Progenitor cell of endocrine pancreas (in vitro differentiated cells): ENCODE measurements at regions not wholly inside any gene's neighbourhood (a gene's known extent, or its start where the extent isn't known, plus 50 kb on each side); places are given as distances from the start of the nearest gene placed in this dataset.

ENCODE experiments used
- DNase-seq: peaks from one replicate; pipeline ENCODE4 v3.0.0; 2021; ENCODE audit warnings: low spot score; ENCODE audit not compliant: unreplicated experiment
- H3K27ac Mint-ChIP-seq: 2 replicates; pipeline ENCODE4 v1.8.0; 2021; ENCODE audit warnings: mild to moderate bottlenecking, moderate library complexity, mixed read lengths
- H3K27me3 Mint-ChIP-seq: 2 replicates; pipeline ENCODE4 v1.8.0; 2021; ENCODE audit warnings: mixed read lengths
- H3K36me3 Mint-ChIP-seq: 2 replicates; pipeline ENCODE4 v1.8.0; 2022; ENCODE audit warnings: mixed read lengths; ENCODE audit not compliant: insufficient read depth
- H3K4me1 Mint-ChIP-seq: 2 replicates; pipeline ENCODE4 v1.8.0; 2021; ENCODE audit warnings: low read depth, mixed read lengths
- H3K4me3 Mint-ChIP-seq: 2 replicates; pipeline ENCODE4 v1.8.0; 2021; ENCODE audit warnings: low read depth, mild to moderate bottlenecking, moderate library complexity, mixed read lengths
- H3K9me3 Mint-ChIP-seq: 2 replicates; pipeline ENCODE4 v1.8.0; 2021; ENCODE audit warnings: low read depth, mixed read lengths
- CTCF ChIP-seq: fragments of 200-600 bp; sonication (generic); IDR thresholded peaks from one replicate; pipeline ENCODE4 v1.5.0; 2021; ENCODE audit warnings: antibody characterized with exemption, mild to moderate bottlenecking; ENCODE audit not compliant: unreplicated experiment

GRCh38 chr7:156590212-156590611, 50.4 kb upstream of the RNF32 start:
- Mint-ChIP-seq H3K4me3 (no peak overlapping the region), H3K9me3 (peaks cover 13% of the 10 kb centered on the region), H3K27ac (no peak overlapping the region), H3K36me3 (peaks cover 11% of the 10 kb centered on the region), H3K27me3 (no peaks in the 10 kb centered on the region), H3K4me1 (no peaks in the 10 kb centered on the region)
- no peak for TF ChIP-seq CTCF
- DNase-seq = no peak

- TF ChIP-seq CTCF = no peak
- Mint-ChIP-seq H3K4me1 (no peaks in the 10 kb centered on the region), H3K9me3 (peaks cover 15% of the 10 kb centered on the region), H3K4me3 (no peak overlapping the region), H3K27ac (no peak overlapping the region), H3K36me3 (peaks cover 11% of the 10 kb centered on the region), H3K27me3 (no peaks in the 10 kb centered on the region)
- no peak for DNase-seq
These were observed 50.8 kb upstream of the RNF32 start for GRCh38 chr7:156589808-156590207.

GRCh38 chr7:156585926-156586325, 54.6 kb upstream of the RNF32 start:
- DNase-seq = no peak
- TF ChIP-seq CTCF = no peak
- Mint-ChIP-seq H3K36me3 (peaks cover 3% of the 10 kb centered on the region), H3K4me3 (no peak overlapping the region), H3K27ac (no peak overlapping the region), H3K9me3 (peaks cover 11% of the 10 kb centered on the region), H3K27me3 (peaks cover 1% of the 10 kb centered on the region), H3K4me1 (peaks cover 3% of the 10 kb centered on the region)

GRCh38 chr7:156585025-156585648, 55.4 kb upstream of the RNF32 start:
- no peak for DNase-seq
- Mint-ChIP-seq H3K4me3 (no peak overlapping the region), H3K36me3 (peaks cover 1% of the 10 kb centered on the region), H3K27ac (no peak overlapping the region), H3K4me1 (peaks cover 3% of the 10 kb centered on the region), H3K9me3 (peaks cover 11% of the 10 kb centered on the region), H3K27me3 (peaks cover 5% of the 10 kb centered on the region)
- TF ChIP-seq CTCF = no peak

- no peak for DNase-seq
- no peak for TF ChIP-seq CTCF
- H3K36me3 Mint-ChIP-seq = peaks cover 1% of the 10 kb centered on the region
- peaks cover 4% of the 10 kb centered on the region for H3K4me1 Mint-ChIP-seq
- peaks cover 11% of the 10 kb centered on the region for H3K9me3 Mint-ChIP-seq
- H3K4me3 Mint-ChIP-seq = no peak overlapping the region
- peaks cover 17% of the 10 kb centered on the region for H3K27me3 Mint-ChIP-seq
- H3K27ac Mint-ChIP-seq = no peak overlapping the region
These were observed 57.9 kb upstream of the RNF32 start for GRCh38 chr7:156582591-156583123.
